CD14-positive monocyte (primary cell): ENCODE measurements at regions not wholly inside any gene's neighbourhood (a gene's known extent, or its start where the extent isn't known, plus 50 kb on each side); places are given as distances from the start of the nearest gene placed in this dataset.

Experiments
- DNase-seq, 3 donors: peaks; one replicate each; pipeline ENCODE4 v3.0.0-alpha.2; 2011 to 2022
- H2AFZ ChIP-seq: 2 replicates; pipeline ENCODE4 v1.6.0; 2012; ENCODE audit warnings: mild to moderate bottlenecking, low read depth, low read length, inconsistent platforms; ENCODE audit not compliant: insufficient read depth, poor library complexity, severe bottlenecking
- H3K27ac ChIP-seq, 2 donors: 1 replicate in 1 of 2; 2 replicates in 1 of 2; pipeline ENCODE4 v1.5.1; 2012 to 2013; ENCODE audit warnings: low read length in 2 of 2, control low read depth in 1 of 2, inconsistent platforms in 1 of 2, low read depth in 1 of 2, mild to moderate bottlenecking in 1 of 2
- H3K27me3 ChIP-seq, 2 donors: one replicate each; pipeline versions ENCODE4 v1.6.0 to v1.6.1; 2011 to 2013; ENCODE audit warnings: low read length in 2 of 2; ENCODE audit not compliant: control insufficient read depth in 2 of 2, insufficient read depth in 2 of 2
- H3K36me3 ChIP-seq, 2 donors: replicated peaks in 1 of 2; 1 replicate in 1 of 2; 2 replicates in 1 of 2; pipeline versions ENCODE4 v1.5.1 to v1.6.1; 2012 to 2013; ENCODE audit warnings: low read length in 2 of 2, control low read depth in 1 of 2, inconsistent platforms in 1 of 2, mild to moderate bottlenecking in 1 of 2; ENCODE audit not compliant: insufficient read depth in 2 of 2, control insufficient read depth in 1 of 2
- H3K4me1 ChIP-seq, 2 donors: 1 replicate in 1 of 2; 2 replicates in 1 of 2; pipeline versions ENCODE4 v1.5.1 to v1.6.1; 2012 to 2013; ENCODE audit warnings: low read length in 2 of 2, control low read depth in 1 of 2, inconsistent platforms in 1 of 2, mild to moderate bottlenecking in 1 of 2, moderate library complexity in 1 of 2; ENCODE audit not compliant: insufficient read depth in 2 of 2, control insufficient read depth in 1 of 2
- H3K4me2 ChIP-seq: replicated peaks from 2 replicates; pipeline ENCODE3; 2012; ENCODE audit warnings: low read length, moderate library complexity, mild to moderate bottlenecking; ENCODE audit not compliant: poor library complexity, severe bottlenecking; ENCODE audit errors: extremely low read depth
- H3K4me3 ChIP-seq, 3 experiments: fragments of 200-600 bp in 1 of 3; sonication (generic) in 1 of 3; replicated peaks in 1 of 3; 1 replicate in 2 of 3; 2 replicates in 1 of 3; pipeline ENCODE4 v1.5.1; 2011 to 2013; ENCODE audit warnings: low read length in 3 of 3, mild to moderate bottlenecking in 3 of 3, control low read depth in 2 of 3, low read depth in 2 of 3, inconsistent platforms in 1 of 3, moderate library complexity in 1 of 3
- H3K79me2 ChIP-seq: 2 replicates; pipeline ENCODE4 v1.6.0; 2012; ENCODE audit warnings: mild to moderate bottlenecking, control low read depth, inconsistent platforms, low read length, moderate library complexity; ENCODE audit not compliant: insufficient read depth
- H3K9ac ChIP-seq: 2 replicates; pipeline ENCODE4 v1.6.0; 2017; ENCODE audit warnings: low read length, mild to moderate bottlenecking; ENCODE audit not compliant: insufficient read depth, poor library complexity, severe bottlenecking
- H3K9me3 ChIP-seq, 2 donors: replicated peaks in 1 of 2; 1 replicate in 1 of 2; 2 replicates in 1 of 2; pipeline versions ENCODE4 v1.5.1 to v1.6.1; 2012 to 2013; ENCODE audit warnings: low read length in 2 of 2, control low read depth in 1 of 2; ENCODE audit not compliant: control insufficient read depth in 1 of 2, insufficient read depth in 1 of 2
- H4K20me1 ChIP-seq: 2 replicates; pipeline ENCODE4 v1.6.0; 2012; ENCODE audit warnings: mild to moderate bottlenecking, low read length, control low read depth, moderate library complexity; ENCODE audit not compliant: insufficient read depth
- H3K27ac Mint-ChIP-seq, 7 donors: one replicate each; pipeline ENCODE4 v1.8.0; 2020; ENCODE audit warnings: mild to moderate bottlenecking in 7 of 7, mixed read lengths in 7 of 7, moderate library complexity in 6 of 7, inconsistent platforms in 2 of 7
- H3K27me3 Mint-ChIP-seq, 3 donors: one replicate each; pipeline ENCODE4 v1.8.0; 2021 to 2022; ENCODE audit warnings: low read depth in 3 of 3, mild to moderate bottlenecking in 3 of 3, mixed read lengths in 3 of 3, moderate library complexity in 3 of 3, inconsistent platforms in 1 of 3
- H3K36me3 Mint-ChIP-seq, 2 donors: one replicate each; pipeline ENCODE4 v1.8.0; 2020; ENCODE audit warnings: mixed read lengths in 2 of 2, inconsistent platforms in 1 of 2, mild to moderate bottlenecking in 1 of 2
- H3K4me1 Mint-ChIP-seq: one replicate; pipeline ENCODE4 v1.8.0; 2020; ENCODE audit warnings: mild to moderate bottlenecking, mixed read lengths
- H3K4me3 Mint-ChIP-seq, 2 donors: one replicate each; pipeline ENCODE4 v1.8.0; 2020; ENCODE audit warnings: mild to moderate bottlenecking in 2 of 2, mixed read lengths in 2 of 2, moderate library complexity in 1 of 2
- H3K9me3 Mint-ChIP-seq, 7 donors: one replicate each; pipeline ENCODE4 v1.8.0; 2020 to 2022; ENCODE audit warnings: mixed read lengths in 7 of 7, mild to moderate bottlenecking in 6 of 7, moderate library complexity in 6 of 7, inconsistent platforms in 2 of 7
- WGBS: methylation state at CpG from one replicate; pipeline ENCODE4 v1.1.5; 2013; ENCODE audit warnings: missing lambda C conversion rate; ENCODE audit not compliant: insufficient coverage; 5-methylcytosine and 5-hydroxymethylcytosine counted together
- intact Hi-C, 2 donors: fragments of 100-400 bp; cut with micrococcal nuclease; formaldehyde crosslinking; loops; one replicate each; pipeline versions ENCODE4 v1.15.0 to v1.15.1; 2023
- TF ChIP-seq, protein P1 (sequence below): fragments of 200-600 bp; IDR thresholded peaks from one replicate; pipeline ENCODE4 v1.8.0; 2022; ENCODE audit warnings: antibody characterized with exemption, mild to moderate bottlenecking

- H4K20me1 ChIP-seq: no peaks in the 10 kb centered on the region
- no peak overlapping the region for H3K27ac ChIP-seq
- H3K27me3 ChIP-seq: no peaks in the 10 kb centered on the region
- no peak for DNase-seq
- H3K4me2 ChIP-seq: no peak overlapping the region
- Mint-ChIP-seq H3K4me3 (no peak overlapping the region), H3K9me3 (peaks cover 1 to 5% (median 3%) of the 10 kb centered on the region in 7 donors), H3K36me3 (no peaks in the 10 kb centered on the region), H3K27ac (no peak overlapping the region), H3K27me3 (peaks cover 0 to under 1% (median 0%) of the 10 kb centered on the region in 3 donors), H3K4me1 (no peaks in the 10 kb centered on the region)
- intact Hi-C loops: no loop called here
- H3K9ac ChIP-seq: no peak overlapping the region
- H3K4me3 ChIP-seq: no peak overlapping the region
- no peaks in the 10 kb centered on the region for H3K79me2 ChIP-seq
- no peak overlapping the region for H2AFZ ChIP-seq
- no peaks in the 10 kb centered on the region for H3K9me3 ChIP-seq
- no peaks in the 10 kb centered on the region for H3K36me3 ChIP-seq
- TF ChIP-seq, protein P1, sequence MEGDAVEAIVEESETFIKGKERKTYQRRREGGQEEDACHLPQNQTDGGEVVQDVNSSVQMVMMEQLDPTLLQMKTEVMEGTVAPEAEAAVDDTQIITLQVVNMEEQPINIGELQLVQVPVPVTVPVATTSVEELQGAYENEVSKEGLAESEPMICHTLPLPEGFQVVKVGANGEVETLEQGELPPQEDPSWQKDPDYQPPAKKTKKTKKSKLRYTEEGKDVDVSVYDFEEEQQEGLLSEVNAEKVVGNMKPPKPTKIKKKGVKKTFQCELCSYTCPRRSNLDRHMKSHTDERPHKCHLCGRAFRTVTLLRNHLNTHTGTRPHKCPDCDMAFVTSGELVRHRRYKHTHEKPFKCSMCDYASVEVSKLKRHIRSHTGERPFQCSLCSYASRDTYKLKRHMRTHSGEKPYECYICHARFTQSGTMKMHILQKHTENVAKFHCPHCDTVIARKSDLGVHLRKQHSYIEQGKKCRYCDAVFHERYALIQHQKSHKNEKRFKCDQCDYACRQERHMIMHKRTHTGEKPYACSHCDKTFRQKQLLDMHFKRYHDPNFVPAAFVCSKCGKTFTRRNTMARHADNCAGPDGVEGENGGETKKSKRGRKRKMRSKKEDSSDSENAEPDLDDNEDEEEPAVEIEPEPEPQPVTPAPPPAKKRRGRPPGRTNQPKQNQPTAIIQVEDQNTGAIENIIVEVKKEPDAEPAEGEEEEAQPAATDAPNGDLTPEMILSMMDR: no peak
- no peaks in the 10 kb centered on the region for H3K4me1 ChIP-seq
- WGBS: no CpG with 5 or more reads among the region's 2 CpGs
These were observed 287.9 kb upstream of the PUDP start for GRCh38 chrX:7435822-7436221.

GRCh38 chrX:7432901-7433300, 284.9 kb upstream of the PUDP start:
- TF ChIP-seq, protein P1: no peak
- H3K36me3 Mint-ChIP-seq: no peaks in the 10 kb centered on the region
- H3K9me3 Mint-ChIP-seq: peaks cover 0 to 12% (median 6%) of the 10 kb centered on the region in 7 donors
- no peak for DNase-seq
- Histone ChIP-seq H3K79me2 (no peaks in the 10 kb centered on the region), H3K4me2 (no peak overlapping the region), H3K9ac (no peak overlapping the region), H4K20me1 (no peaks in the 10 kb centered on the region), H3K9me3 (no peaks in the 10 kb centered on the region), H3K4me3 (no peak overlapping the region), H3K27ac (no peak overlapping the region), H3K4me1 (no peaks in the 10 kb centered on the region), H2AFZ (no peak overlapping the region), H3K27me3 (no peaks in the 10 kb centered on the region), H3K36me3 (no peaks in the 10 kb centered on the region)
- no peak overlapping the region for H3K27ac Mint-ChIP-seq
- H3K27me3 Mint-ChIP-seq: peaks cover 0 to 2% (median 2%) of the 10 kb centered on the region in 3 donors
- no CpG with 5 or more reads among the region's 2 CpGs for WGBS
- H3K4me3 Mint-ChIP-seq: no peak overlapping the region
- no peaks in the 10 kb centered on the region for H3K4me1 Mint-ChIP-seq
- intact Hi-C loops: no loop called here
